Fibroblast of lung (primary cell): ENCODE measurements at regions not wholly inside any gene's neighbourhood (a gene's known extent, or its start where the extent isn't known, plus 50 kb on each side); places are given as distances from the start of the nearest gene placed in this dataset.
"Not testable (repeated sequence)": the region's sequence is repeated elsewhere in the genome, so short reads cannot be mapped to it uniquely, and the experiment has no call there.

Source experiments
- EZH2 ChIP-seq: IDR thresholded peaks from 2 replicates; pipeline ENCODE4 v1.5.1; 2012; ENCODE audit warnings: low read length, control low read depth, mild to moderate bottlenecking; ENCODE audit errors: missing control alignments
- TF ChIP-seq, protein P1 (sequence below), 2 donors: IDR thresholded peaks in 1 of 2; conservative IDR thresholded peaks in 1 of 2; 1 replicate in 1 of 2; 2 replicates in 1 of 2; pipeline ENCODE4 v1.5.1; 2011 to 2012; ENCODE audit warnings: low read length in 2 of 2, control low read depth in 1 of 2, inconsistent platforms in 1 of 2, low read depth in 1 of 2, mild to moderate bottlenecking in 1 of 2

DNA sequence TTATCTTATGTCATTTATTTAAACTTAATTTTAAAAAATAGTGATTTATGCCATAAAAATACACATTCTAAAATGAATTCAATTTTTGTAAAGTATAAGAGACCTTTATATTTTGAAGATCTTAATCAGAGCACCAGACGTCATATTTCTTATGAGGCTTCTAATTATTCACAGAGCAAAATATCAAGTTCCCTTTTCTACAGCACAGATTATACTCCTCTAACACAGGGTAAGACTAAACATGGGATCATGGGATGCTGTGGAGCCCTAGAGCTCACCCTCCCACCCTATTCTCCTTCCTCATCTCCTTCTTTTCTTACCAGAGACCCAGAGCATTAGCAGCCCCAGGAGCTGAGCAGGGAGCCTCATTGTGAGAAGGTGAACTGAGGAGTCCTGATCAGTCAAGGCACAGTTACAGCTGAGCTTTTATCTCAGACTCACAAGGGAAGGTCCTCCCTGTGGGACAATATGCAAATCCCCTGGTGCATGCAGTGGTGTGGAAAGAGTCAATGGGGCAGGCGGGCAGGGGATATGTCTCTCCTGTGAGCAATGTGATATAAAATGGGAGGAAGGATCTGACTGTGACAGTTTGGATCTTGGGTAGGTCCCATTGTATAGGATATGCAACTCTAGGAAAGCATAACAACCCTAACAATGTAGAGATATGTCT, 530.7 kb downstream of the RPIA start:
- TF ChIP-seq, protein P1, sequence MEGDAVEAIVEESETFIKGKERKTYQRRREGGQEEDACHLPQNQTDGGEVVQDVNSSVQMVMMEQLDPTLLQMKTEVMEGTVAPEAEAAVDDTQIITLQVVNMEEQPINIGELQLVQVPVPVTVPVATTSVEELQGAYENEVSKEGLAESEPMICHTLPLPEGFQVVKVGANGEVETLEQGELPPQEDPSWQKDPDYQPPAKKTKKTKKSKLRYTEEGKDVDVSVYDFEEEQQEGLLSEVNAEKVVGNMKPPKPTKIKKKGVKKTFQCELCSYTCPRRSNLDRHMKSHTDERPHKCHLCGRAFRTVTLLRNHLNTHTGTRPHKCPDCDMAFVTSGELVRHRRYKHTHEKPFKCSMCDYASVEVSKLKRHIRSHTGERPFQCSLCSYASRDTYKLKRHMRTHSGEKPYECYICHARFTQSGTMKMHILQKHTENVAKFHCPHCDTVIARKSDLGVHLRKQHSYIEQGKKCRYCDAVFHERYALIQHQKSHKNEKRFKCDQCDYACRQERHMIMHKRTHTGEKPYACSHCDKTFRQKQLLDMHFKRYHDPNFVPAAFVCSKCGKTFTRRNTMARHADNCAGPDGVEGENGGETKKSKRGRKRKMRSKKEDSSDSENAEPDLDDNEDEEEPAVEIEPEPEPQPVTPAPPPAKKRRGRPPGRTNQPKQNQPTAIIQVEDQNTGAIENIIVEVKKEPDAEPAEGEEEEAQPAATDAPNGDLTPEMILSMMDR (conservative IDR thresholded peaks at IDR 0.05 in 1 of 2, IDR thresholded peaks at IDR 0.05 in 1 of 2; ENCODE audit: low read depth in 1 of 2, low read length in 2 of 2) = not testable (repeated sequence)
- not testable (repeated sequence) for TF ChIP-seq EZH2
